HG03565 (cell line): ENCODE measurements at regions not wholly inside any gene's neighbourhood (a gene's known extent, or its start where the extent isn't known, plus 50 kb on each side); places are given as distances from the start of the nearest gene placed in this dataset.

ENCODE experiments used
- ATAC-seq: cut with Tn5 transposase; IDR thresholded peaks from one replicate; pipeline ENCODE4 v1.9.1; 2021; ENCODE audit warnings: mild to moderate bottlenecking, moderate library complexity; ENCODE audit not compliant: unreplicated experiment

DNA sequence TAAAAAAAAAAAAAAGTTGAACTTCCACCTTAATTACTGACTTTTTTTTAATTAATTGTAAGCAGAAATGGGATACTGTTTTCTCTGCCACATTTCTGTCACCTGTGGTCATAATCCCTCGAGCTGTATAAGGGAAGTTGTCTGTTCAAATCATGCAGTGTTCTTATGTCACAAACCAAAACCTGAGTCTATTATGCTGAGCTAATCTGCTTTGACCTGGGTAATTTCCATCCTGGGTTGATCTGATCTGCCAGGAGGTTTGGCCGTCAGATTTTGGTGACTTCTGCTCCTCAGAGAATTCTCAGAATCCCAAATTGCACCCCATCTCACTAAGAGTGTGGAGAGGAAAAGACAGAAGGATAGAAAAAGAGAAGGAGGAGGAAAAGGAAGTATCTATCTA is 683.1 kb downstream of the KCTD8 start:
- no peak for ATAC-seq

DNA sequence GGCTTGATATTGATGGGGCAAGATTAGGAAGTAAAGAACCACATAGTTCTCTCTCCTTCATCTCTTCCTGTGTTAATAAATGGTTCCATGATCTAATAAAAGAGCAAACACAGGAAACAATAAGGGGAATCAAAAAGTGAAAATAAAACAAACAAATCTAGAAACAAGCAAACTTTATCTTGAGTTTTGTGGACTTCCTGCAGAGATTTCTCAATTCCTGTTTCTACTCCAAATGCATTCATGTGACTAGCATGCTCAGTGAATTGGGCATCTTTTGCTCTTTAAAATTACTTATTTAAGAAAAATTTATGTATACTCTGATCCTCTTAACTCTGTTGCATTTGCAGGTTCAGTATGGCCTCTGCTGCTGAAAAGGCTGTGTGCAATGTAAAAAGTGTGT is 682.0 kb downstream of the KCTD8 start:
- ATAC-seq = peak; percentile 42

DNA sequence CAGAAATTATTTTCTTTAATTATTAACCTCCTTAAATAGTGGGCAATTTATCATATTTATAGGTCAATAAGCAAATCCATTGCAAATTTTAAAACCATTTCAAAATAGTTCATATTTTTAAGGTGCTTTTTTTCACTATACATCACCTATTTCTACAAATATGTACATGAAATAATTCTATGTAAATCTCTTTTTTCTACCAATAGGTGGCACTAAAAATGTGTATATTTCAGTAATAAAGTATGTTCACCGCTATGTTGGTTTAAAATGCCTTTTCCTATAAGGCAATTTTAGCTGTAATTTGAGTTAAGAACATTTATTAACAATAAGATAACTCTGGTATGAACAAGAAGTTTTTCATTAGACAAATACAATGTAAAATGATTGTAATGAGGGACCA is 672.2 kb downstream of the KCTD8 start:
- no peak for ATAC-seq

DNA sequence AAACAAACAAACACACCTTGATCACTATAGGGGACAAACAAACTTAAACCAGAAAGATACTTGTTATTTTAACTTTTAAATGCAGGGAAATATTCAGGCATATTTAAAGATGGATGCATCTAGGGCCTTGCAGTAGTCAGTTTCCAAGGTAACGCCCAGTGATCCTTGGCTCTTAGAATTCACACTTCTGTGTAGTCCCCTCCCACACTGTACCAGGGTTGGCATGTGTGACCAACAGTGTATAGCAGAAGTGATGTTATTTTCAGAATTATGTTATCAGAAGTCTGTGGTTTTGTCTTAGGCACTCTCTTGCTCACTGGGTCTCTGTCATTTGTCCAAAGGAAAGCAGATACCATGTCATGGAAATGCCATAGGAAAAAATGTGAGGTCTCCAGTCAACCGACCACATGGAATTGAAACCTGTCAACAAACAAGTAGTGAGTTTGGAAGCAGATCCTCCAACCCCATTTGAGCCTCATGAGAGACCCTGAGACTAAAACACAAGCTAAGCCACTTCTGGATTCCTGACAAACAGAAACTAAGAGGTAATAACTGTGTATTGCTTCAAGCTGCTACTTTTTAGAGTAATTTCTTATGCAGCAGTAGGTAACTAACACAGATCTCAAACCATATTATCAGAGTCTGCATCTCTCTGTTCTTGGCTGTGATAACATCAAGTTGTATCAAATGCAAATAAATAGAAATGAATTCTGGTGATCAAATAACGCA is 670.3 kb downstream of the KCTD8 start:
- ATAC-seq = peak; percentile 40

DNA sequence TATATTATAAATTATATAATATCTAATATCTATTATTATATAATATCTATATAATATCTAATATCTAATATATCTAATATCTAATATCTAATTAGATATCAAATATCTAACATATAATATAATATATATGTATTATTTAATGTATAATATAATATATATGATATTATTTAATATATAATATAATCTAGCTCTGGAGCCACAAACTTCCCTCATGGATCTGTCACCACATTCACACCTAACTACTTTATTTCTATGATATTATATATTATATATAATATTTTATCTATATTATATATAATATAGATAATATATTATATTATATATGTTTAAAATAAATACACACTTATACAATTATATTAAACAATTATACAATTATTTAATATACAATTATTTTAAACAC is 667.5 kb downstream of the KCTD8 start:
- no peak for ATAC-seq

DNA sequence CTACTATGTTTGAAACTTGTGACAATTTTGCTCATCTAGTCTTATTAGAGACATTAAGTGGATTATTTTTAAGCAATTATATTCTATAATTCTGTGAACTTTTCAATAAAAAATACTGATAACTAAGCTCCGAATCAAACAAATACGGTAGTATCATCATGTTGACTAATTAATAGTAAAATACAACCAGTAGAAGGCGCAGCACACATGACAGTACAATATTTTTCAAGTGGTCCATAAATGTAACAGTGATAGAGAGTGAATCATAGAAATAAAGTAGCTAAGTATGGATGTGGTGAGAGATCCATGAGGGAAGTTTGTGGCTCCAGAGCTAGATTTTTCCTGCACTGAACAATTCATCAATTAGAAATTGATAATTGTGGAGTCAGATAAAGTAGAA is 666.2 kb downstream of the KCTD8 start:
- no peak for ATAC-seq

DNA sequence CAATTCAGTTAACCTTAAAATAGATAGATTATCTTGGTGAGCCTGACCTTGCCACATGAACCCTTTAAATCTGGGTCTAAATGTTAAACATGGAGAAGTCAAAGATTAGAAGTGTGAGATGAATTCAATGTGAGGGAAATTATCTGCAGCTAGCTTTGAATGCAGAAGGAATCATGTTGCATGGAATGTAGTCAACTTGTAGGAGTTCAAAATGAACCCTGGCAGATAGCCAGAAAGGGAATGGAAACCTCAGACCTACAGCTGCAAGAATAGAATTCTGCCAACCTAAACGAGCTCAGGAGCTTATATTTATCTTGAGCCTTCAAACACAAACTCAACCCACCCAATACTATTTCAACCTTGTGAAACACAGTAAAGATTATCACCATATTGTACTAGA is 632.5 kb downstream of the KCTD8 start:
- ATAC-seq = no peak

DNA sequence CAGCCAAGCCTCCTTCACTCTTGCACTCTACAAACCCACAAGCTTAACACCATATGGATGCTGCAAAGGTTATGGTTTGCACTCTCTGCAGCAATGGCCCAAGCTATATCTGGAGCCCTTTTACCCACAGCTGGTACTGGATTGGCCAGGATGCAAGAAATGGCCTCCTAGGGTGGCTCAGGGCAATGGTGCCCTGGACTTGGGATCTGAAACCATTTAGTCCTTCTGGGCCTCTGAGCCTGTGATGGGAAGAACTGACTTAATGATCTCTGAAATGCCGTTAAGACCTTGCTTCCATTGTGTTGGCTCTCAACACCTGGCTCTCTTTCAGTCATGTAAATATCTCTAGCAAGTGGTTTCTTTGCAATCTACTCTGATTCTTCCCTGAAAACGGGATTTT is 626.0 kb downstream of the KCTD8 start:
- no peak for ATAC-seq

DNA sequence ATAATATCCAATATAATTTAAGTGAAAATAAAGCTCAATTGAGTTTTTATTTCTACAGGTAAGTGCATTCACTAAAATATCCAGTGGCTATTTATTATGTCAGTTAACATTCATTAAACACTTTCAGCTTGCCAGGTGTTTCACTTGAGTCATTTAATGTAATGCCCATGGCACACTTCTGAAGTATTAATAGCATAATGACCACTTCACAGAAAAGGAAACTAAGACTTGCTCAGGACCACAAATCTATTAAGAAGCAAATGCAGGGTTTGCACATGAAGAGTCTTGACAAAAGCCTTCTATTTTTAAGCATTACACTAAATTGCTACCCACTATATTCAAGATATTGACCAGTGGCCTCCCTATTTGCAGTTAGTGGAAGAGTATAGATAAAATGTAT is 612.7 kb downstream of the KCTD8 start:
- ATAC-seq = peak; percentile 59

DNA sequence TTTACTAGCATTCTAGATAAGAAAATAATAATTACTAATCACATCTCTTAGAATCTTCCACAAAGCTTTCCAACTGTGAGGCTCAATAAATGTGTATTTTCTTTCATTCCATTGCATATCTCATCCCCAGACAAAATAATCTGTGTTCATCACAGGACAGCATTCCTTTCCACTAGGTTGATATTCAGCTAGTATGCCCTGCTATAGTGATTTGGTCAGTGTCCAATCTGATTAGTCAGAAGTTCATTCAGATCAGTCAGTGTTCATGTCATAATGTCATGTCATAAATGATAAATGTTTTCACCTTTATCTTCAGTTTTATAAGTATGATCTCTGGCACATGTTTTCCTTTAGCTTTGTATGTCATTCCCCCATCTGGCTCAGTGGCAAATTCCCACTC is 611.4 kb downstream of the KCTD8 start:
- ATAC-seq = no peak

DNA sequence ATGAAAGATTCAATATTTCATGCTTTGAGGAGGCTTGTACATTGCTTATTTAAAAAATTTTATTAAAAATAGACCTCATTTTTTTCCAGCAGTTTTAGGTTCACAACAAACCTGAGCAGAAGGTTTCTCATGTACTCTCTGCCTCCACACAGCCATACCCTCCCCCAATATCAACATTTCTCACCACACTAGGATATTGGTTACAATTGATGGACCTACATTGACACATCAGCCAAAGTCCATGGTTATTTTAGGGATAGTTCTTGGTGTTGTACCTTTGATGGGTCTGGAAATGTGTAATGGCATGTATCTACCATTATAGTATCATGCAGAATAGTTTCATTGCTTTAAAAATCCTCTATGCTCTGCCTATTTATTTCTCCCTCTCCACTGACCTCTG is 611.0 kb downstream of the KCTD8 start:
- no peak for ATAC-seq

DNA sequence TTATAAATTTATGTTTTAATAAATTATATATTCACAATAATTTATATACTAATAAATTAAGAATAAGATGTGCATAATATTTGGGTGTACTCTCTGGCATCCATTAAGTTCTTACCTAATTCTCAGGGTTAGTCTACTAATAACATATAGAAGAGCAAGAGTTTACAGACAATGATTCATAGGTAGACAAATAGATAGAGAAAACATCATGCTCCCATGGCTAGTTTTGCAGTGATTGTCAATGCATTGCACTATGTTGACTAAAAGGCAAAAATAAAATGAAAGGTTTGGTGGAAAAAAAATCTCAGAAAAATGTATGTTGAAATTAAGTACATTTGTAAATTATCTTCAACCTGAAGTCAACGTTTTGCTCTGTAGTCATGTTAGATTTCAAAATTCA is 606.0 kb downstream of the KCTD8 start:
- ATAC-seq = no peak

DNA sequence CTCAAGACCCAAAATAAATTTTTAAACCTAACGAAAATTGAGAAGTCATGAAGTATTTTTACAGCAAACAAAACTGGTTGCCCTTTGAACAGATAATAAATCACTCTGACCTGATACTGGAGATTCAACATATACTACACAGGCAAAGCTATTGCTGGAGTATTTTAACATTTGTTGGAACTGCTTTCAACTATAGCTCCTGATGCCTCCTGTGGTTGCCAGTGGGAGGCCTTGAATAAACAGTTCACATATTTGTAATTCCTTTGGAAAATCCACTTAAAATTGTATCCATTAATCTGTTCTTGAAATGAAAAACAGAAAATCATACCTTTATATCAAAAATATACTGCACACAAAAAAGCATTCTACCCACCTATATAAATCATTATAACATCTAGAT is 605.1 kb downstream of the KCTD8 start:
- no peak for ATAC-seq

DNA sequence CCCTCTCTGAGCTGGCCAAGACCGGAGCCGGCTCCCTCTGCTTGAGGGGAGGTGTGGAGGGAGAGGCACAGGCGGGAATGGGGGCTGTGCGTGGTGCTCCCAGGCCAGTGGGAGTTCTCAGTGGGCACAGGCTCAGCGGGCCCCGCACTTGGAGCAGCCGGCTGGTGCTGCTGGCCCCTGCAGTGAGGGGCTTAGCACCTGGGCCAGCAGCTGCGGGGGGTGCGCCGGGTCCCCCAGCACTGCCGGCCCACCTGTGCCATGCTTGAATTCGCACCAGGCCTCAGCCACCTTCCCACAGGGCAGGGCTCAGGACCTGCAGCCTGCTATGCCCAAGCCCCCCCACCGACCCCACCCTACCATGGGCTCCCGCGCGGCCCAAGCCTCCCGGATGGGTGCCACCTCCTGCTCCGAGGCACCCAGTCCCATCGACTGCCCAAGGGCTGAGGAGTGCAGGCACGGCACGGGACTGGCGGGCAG is 602.5 kb downstream of the KCTD8 start:
- ATAC-seq = no peak

DNA sequence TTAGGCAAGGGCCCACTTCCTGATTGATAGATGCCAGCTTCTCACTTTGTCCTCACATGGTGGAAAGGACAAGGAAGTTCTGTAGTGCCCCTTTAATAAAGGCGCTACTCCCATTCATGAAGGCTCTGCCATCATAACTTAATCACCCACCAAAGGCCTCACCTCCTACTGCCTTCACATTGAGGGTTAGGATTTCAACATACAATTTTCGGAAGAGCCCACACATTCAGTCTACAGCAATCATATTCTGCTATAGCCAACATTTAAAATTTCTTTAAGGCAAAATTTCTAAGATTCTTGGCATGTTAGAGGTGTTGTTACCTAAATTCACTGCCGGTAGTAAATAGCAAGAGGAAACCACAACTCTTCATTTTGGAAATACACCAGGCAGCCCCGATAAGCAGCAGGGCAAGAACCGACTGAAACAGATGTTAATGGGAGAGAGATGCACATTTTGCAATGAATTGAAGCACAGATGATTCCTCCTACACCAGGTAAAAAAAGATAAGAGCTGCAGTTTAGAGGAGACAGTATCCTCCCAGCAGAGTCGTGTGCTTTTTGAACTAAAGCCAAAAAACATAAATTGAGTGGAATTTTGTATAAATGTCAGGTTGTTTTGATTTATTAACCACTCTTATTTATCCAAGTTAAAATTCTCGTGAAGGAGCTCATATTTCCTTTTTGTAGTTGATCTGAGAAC is 594.9 kb downstream of the KCTD8 start:
- no peak for ATAC-seq

DNA sequence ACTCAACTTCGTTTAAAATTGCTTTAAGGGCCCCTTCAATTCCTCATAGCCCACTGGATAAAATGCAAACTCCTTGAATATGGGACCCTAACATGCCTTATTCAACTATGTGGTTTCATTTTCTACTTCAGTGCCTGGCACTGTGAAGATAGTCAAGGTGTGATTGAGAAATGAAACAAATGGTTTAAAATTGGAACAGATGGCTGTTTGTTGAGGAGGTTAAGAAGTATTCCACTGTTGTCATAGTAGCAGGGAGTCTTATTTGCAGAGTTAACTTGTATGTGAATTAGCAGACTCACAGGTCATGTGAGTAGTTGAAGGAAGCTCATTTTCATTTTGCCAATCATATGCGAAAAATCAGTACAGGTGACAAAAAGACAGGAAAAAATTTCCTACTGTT is 593.3 kb downstream of the KCTD8 start:
- no peak for ATAC-seq

DNA sequence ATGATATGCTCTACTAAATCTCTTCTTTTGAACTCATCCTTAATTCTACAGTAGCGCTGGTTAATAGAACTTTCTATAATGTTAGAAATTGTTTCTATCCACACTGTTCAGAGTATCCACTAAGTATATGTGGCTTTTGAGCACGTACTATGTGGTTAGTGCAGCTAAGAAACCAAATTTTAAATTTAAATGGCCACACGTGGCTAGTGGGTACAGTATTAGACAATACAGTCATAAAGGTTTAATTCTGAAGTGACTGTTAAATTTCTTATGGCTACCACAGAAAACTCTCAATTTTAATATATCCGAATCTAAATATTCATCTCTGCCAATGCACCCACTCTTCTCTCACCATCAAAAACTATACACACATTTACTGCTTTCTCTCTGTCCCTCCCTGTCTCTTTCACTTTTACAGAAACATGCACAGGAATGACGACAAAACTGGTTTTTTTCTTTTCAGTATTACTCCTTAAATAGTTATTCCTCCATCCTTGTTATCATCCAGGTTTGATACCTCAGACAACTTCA is 583.9 kb downstream of the KCTD8 start:
- ATAC-seq = no peak

DNA sequence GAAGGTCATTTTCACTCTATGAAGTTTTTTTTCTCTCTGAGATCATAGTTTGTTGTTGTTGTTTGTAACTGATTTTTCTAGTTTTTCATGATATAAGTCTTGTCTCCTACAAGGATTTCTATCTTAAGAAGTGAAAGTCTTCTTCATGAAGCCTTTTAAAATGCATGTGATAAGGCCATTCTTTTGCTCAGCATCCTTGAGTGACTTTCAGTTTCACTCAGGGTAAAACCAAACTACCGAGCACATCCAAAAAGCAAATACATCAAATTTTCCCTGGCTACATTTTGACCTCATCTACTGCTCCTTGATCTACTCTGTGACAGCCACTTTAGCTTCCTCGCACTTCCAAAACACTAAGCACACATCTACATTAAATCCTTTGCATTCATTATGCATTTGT is 580.7 kb downstream of the KCTD8 start:
- no peak for ATAC-seq

DNA sequence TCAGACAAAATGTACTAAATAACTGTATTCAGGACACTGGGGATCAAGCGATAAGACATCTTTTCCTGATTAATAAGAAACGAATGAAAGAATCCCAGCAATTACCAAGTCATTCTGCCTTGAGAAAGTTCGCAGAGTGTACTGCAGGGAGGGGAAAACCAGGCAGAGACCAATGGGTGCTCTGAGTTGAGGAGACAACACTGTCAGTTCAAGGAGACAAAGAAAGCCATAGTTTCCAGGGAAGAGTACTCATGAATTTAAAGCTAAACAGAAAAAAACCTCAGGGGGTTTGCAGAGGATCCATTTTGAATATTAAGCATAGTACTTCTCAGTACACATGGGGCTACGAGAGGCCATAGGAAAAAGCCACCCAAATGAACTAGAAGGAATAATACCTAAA is 573.0 kb downstream of the KCTD8 start:
- no peak for ATAC-seq

DNA sequence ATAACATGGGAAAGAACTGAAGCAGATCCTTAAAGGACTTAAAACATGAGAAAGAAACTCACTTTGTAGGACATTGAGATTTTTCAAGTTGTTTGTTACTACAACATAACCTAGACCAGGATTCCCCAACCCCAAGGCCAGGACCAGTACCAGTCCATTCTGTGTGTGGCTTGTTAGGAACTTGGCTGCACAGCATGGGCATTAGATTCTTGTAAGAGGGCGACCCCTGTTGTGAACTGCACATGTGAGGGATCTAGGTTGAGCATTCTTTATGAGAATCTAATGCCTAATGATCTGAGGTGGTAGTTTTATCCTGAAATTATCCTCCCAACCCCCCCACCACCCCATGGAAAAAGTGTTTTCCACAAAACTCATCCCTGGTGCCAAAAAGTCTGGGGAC is 566.1 kb downstream of the KCTD8 start:
- no peak for ATAC-seq

DNA sequence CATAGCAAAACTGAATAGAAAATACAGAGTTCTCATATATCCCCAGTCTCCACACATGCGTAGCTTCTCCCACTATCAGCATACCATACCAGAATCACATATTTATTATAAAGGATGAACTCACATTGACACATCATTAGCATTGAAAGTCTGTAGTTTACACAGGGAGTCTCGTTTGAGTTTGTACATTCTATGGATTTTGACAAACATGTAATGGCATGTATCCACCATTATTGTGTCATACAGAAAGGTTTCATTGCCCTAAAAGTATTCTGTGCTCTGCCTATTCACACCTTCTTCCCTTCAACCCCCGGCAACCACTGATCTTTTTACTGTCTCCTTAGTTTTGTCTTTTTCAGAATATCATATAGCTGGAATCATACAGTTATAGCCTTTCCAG is 562.4 kb downstream of the KCTD8 start:
- no peak for ATAC-seq

DNA sequence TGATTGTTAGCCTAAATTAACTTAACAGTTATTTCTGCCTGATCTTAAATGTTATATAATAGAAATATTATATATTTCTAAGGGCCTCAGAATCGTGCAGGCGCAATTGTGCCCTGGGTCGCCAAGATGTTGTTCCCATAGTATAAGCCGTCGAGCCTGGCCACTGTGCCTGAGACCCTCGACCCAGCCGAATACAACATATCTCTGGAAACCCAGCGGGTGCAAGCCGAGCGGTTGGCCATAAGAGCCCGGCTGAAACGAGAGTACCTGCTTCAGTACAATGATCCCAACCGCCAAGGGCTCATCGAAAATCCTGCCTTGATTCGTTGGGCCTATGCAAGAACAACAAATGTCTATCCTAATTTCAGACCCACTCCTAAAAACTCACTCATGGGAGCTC is 549.8 kb downstream of the KCTD8 start:
- ATAC-seq = no peak
